ENCODE measurements at regions not wholly inside any gene's neighbourhood (a gene's known extent, or its start where the extent isn't known, plus 50 kb on each side); places are given as distances from the start of the nearest gene placed in this dataset.
A peak's percentile ranks its signal among the peaks of the same experiment; 100 is the strongest.
"Not testable (repeated sequence)": the region's sequence is repeated elsewhere in the genome, so short reads cannot be mapped to it uniquely, and the experiment has no call there.

GRCh38 chr9:10818206-10818605 lies 205.4 kb upstream of the PTPRD start:
- DNase-seq (ENCODE audit: extremely low read depth, low read depth, low spot score) = no peak

GRCh38 chr9:10835791-10836463 lies 223.1 kb upstream of the PTPRD start:
- DNase-seq (ENCODE audit: extremely low read depth, low read depth, low spot score) = no peak

- no peak for DNase-seq (ENCODE audit: extremely low read depth, low read depth, low spot score)
These were observed 230.3 kb upstream of the PTPRD start for GRCh38 chr9:10843151-10843550.

- DNase-seq (ENCODE audit: extremely low read depth, low read depth, low spot score) = peak; percentile 7
These were observed 243.0 kb upstream of the PTPRD start for GRCh38 chr9:10855847-10856246.

GRCh38 chr9:10858817-10859216 lies 246.0 kb upstream of the PTPRD start:
- DNase-seq (ENCODE audit: extremely low read depth, low read depth, low spot score) = no peak

GRCh38 chr9:10863476-10863875 lies 250.7 kb upstream of the PTPRD start:
- no peak for DNase-seq (ENCODE audit: extremely low read depth, low read depth, low spot score)

GRCh38 chr9:10867194-10867593 lies 254.4 kb upstream of the PTPRD start:
- no peak for DNase-seq (ENCODE audit: extremely low read depth, low read depth, low spot score)

GRCh38 chr9:10869687-10870086 lies 256.9 kb upstream of the PTPRD start:
- no peak for DNase-seq (ENCODE audit: extremely low read depth, low read depth, low spot score)

- DNase-seq (ENCODE audit: extremely low read depth, low read depth, low spot score) = no peak
These were observed 261.2 kb upstream of the PTPRD start for GRCh38 chr9:10873999-10874398.

- peak; percentile 88 for DNase-seq (ENCODE audit: extremely low read depth, low read depth, low spot score)
These were observed 262.9 kb upstream of the PTPRD start for GRCh38 chr9:10875752-10876151.

- peak; percentile 9 for DNase-seq (ENCODE audit: extremely low read depth, low read depth, low spot score)
These were observed 263.5 kb upstream of the PTPRD start for GRCh38 chr9:10876333-10876732.

GRCh38 chr9:10890266-10890665 lies 277.5 kb upstream of the PTPRD start:
- not testable (repeated sequence) for DNase-seq (ENCODE audit: extremely low read depth, low read depth, low spot score)

- no peak for DNase-seq (ENCODE audit: extremely low read depth, low read depth, low spot score)
These were observed 286.7 kb upstream of the PTPRD start for GRCh38 chr9:10899509-10899908.

GRCh38 chr9:10903969-10904368 lies 291.2 kb upstream of the PTPRD start:
- DNase-seq (ENCODE audit: extremely low read depth, low read depth, low spot score) = peak; percentile 7

GRCh38 chr9:10910779-10911178 lies 298.0 kb upstream of the PTPRD start:
- DNase-seq (ENCODE audit: extremely low read depth, low read depth, low spot score) = no peak

GRCh38 chr9:10911373-10911772 lies 298.6 kb upstream of the PTPRD start:
- DNase-seq (ENCODE audit: extremely low read depth, low read depth, low spot score) = no peak

GRCh38 chr9:10917001-10917400 lies 304.2 kb upstream of the PTPRD start:
- DNase-seq (ENCODE audit: extremely low read depth, low read depth, low spot score) = no peak

GRCh38 chr9:10921671-10922070 lies 308.9 kb upstream of the PTPRD start:
- no peak for DNase-seq (ENCODE audit: extremely low read depth, low read depth, low spot score)

- DNase-seq (ENCODE audit: extremely low read depth, low read depth, low spot score) = no peak
These were observed 313.1 kb upstream of the PTPRD start for GRCh38 chr9:10925896-10926295.

GRCh38 chr9:10928372-10928771 lies 315.6 kb upstream of the PTPRD start:
- DNase-seq (ENCODE audit: extremely low read depth, low read depth, low spot score) = no peak

- DNase-seq (ENCODE audit: extremely low read depth, low read depth, low spot score) = no peak
These were observed 317.3 kb upstream of the PTPRD start for GRCh38 chr9:10930081-10930480.

- DNase-seq (ENCODE audit: extremely low read depth, low read depth, low spot score) = no peak
These were observed 334.0 kb upstream of the PTPRD start for GRCh38 chr9:10946676-10947410.

All from glomerular endothelial cell (primary cell).